ENCODE measurements at regions not wholly inside any gene's neighbourhood (a gene's known extent, or its start where the extent isn't known, plus 50 kb on each side); places are given as distances from the start of the nearest gene placed in this dataset.

GRCh38 chr5:97752871-97753270 lies 569.8 kb upstream of the RIOK2 start:
- peaks cover 0 to 6% (median 0%) of the 10 kb centered on the region in 8 donors for H3K9me3 Mint-ChIP-seq

DNA sequence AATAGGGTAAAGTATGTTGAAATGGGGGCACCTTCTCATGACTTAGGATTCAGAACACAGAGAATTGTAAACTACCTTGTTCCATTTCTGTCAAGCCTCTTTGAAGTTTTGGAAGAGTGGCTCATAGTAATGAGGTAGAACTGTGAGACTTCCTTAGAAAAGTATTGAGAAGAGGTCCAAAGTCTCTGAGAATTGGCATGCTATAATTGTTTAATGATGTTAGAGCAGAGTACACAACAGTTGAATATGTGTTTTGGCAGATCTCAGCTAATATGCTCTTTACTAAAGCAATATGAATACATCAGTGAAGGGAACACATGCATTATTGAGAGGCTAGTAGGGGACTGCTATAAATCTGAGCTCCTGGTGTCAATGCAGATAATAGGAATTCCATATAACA lies 579.4 kb upstream of the RIOK2 start:
- H3K4me3 ChIP-seq (ENCODE audit: low read length in 2 of 2): no peak overlapping the region
- H3K4me1 ChIP-seq (ENCODE audit: insufficient read depth, low read length): no peaks in the 10 kb centered on the region
- no peak overlapping the region for H3K4me3 Mint-ChIP-seq
- no peaks in the 10 kb centered on the region for H3K27me3 Mint-ChIP-seq
- intact Hi-C loops (cut with micrococcal nuclease): no loop called here
- H3K36me3 Mint-ChIP-seq: no peaks in the 10 kb centered on the region
- H3K27ac Mint-ChIP-seq: no peak overlapping the region
- no peaks in the 10 kb centered on the region for H3K27me3 ChIP-seq (ENCODE audit: insufficient read depth, low read length)
- ChIA-PET POLR2A (ENCODE audit: partially characterized antibody) (no interaction called here), CTCF (ENCODE audit: partially characterized antibody) (no interaction called here)
- H3K27ac ChIP-seq (ENCODE audit: low read depth, low read length): no peak overlapping the region
- H3K9me3 Mint-ChIP-seq: peaks cover 0 to 5% (median 0%) of the 10 kb centered on the region in 8 donors
- DNase-seq: no peak
- no peaks in the 10 kb centered on the region for H3K9me3 ChIP-seq (ENCODE audit: control insufficient read depth in 1 of 2, low read length in 2 of 2)
- no peaks in the 10 kb centered on the region for H3K36me3 ChIP-seq (ENCODE audit: insufficient read depth, low read length)
- peaks cover 0 to 3% (median 0%) of the 10 kb centered on the region in 4 donors for H3K4me1 Mint-ChIP-seq

More at GRCh38 chr5:97752871-97753270, 569.8 kb upstream of the RIOK2 start:
- H3K9me3 ChIP-seq (ENCODE audit: control insufficient read depth in 1 of 2, low read length in 2 of 2): no peaks in the 10 kb centered on the region
- Mint-ChIP-seq H3K4me1 (no peaks in the 10 kb centered on the region), H3K27ac (no peak overlapping the region), H3K4me3 (no peak overlapping the region), H3K36me3 (no peaks in the 10 kb centered on the region), H3K27me3 (no peaks in the 10 kb centered on the region)
- H3K27ac ChIP-seq (ENCODE audit: low read depth, low read length): no peak overlapping the region
- no peaks in the 10 kb centered on the region for H3K27me3 ChIP-seq (ENCODE audit: insufficient read depth, low read length)
- intact Hi-C loops (cut with micrococcal nuclease): no loop called here
- H3K36me3 ChIP-seq (ENCODE audit: insufficient read depth, low read length): no peaks in the 10 kb centered on the region
- ChIA-PET CTCF (ENCODE audit: partially characterized antibody) (no interaction called here), POLR2A (ENCODE audit: partially characterized antibody) (no interaction called here)
- H3K4me3 ChIP-seq (ENCODE audit: low read length in 2 of 2): no peak overlapping the region
- no peaks in the 10 kb centered on the region for H3K4me1 ChIP-seq (ENCODE audit: insufficient read depth, low read length)
- no peak for DNase-seq

DNA sequence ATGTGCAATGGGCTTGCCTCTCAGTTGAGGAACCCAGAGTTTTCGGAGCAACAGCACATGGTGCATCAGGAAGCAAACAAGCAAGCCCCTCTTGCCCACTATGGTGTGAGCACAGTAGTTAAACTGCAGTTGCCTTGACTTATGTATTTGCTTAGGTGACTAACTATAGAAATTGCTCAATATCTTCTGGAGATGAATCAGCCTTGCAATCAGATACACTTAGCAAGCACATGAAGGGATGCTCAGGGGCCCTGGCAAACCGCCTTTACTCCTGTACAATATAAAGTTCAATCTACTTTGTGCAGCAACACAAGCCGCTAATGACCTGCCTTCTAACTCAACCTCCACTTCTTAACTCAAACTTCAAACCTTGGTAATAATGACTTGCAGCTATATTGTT lies 581.7 kb upstream of the RIOK2 start:
- POLR2A ChIA-PET (ENCODE audit: partially characterized antibody): no interaction called here

GRCh38 chr5:97778451-97778850 lies 595.4 kb upstream of the RIOK2 start:
- Histone ChIP-seq H3K9me3 (ENCODE audit: control insufficient read depth in 1 of 2, low read length in 2 of 2) (no peaks in the 10 kb centered on the region), H3K27ac (ENCODE audit: low read depth, low read length) (no peak overlapping the region), H3K36me3 (ENCODE audit: insufficient read depth, low read length) (no peaks in the 10 kb centered on the region), H3K4me1 (ENCODE audit: insufficient read depth, low read length) (no peaks in the 10 kb centered on the region), H3K27me3 (ENCODE audit: insufficient read depth, low read length) (no peaks in the 10 kb centered on the region), H3K4me3 (ENCODE audit: low read length in 2 of 2) (no peak overlapping the region)
- intact Hi-C loops (cut with micrococcal nuclease): no loop called here
- H3K4me1 Mint-ChIP-seq: no peaks in the 10 kb centered on the region
- H3K4me3 Mint-ChIP-seq: no peak overlapping the region
- ChIA-PET CTCF (ENCODE audit: partially characterized antibody) (no interaction called here), POLR2A (ENCODE audit: partially characterized antibody) (no interaction called here)
- H3K36me3 Mint-ChIP-seq: no peaks in the 10 kb centered on the region
- H3K27ac Mint-ChIP-seq: no peak overlapping the region
- peaks cover 0 to 13% (median 2%) of the 10 kb centered on the region in 8 donors for H3K9me3 Mint-ChIP-seq
- DNase-seq: no peak
- no peaks in the 10 kb centered on the region for H3K27me3 Mint-ChIP-seq

More for the DNA sequence above, 581.7 kb upstream of the RIOK2 start:
- Mint-ChIP-seq H3K27ac (no peak overlapping the region), H3K4me1 (peaks cover 0 to 3% (median 0%) of the 10 kb centered on the region in 4 donors), H3K9me3 (peaks cover 0 to 7% (median 4%) of the 10 kb centered on the region in 8 donors), H3K36me3 (no peaks in the 10 kb centered on the region), H3K27me3 (no peaks in the 10 kb centered on the region), H3K4me3 (no peak overlapping the region)
- no peaks in the 10 kb centered on the region for H3K36me3 ChIP-seq (ENCODE audit: insufficient read depth, low read length)
- H3K4me3 ChIP-seq (ENCODE audit: low read length in 2 of 2): no peak overlapping the region
- no peaks in the 10 kb centered on the region for H3K4me1 ChIP-seq (ENCODE audit: insufficient read depth, low read length)
- CTCF ChIA-PET (ENCODE audit: partially characterized antibody): no interaction called here
- H3K9me3 ChIP-seq (ENCODE audit: control insufficient read depth in 1 of 2, low read length in 2 of 2): no peaks in the 10 kb centered on the region
- no peaks in the 10 kb centered on the region for H3K27me3 ChIP-seq (ENCODE audit: insufficient read depth, low read length)
- intact Hi-C loops (cut with micrococcal nuclease): no loop called here
- DNase-seq: peak in 1 of 5 donors; percentile 32
- no peak overlapping the region for H3K27ac ChIP-seq (ENCODE audit: low read depth, low read length)

GRCh38 chr5:97788369-97788768 lies 605.3 kb upstream of the RIOK2 start:
- no peak for DNase-seq
- no peaks in the 10 kb centered on the region for H3K27me3 Mint-ChIP-seq
- intact Hi-C loops (cut with micrococcal nuclease): no loop called here
- peaks cover 0 to 15% (median 5%) of the 10 kb centered on the region in 8 donors for H3K9me3 Mint-ChIP-seq
- no peaks in the 10 kb centered on the region for H3K4me1 Mint-ChIP-seq
- H3K4me3 ChIP-seq (ENCODE audit: low read length in 2 of 2): no peak overlapping the region
- no peaks in the 10 kb centered on the region for H3K36me3 Mint-ChIP-seq
- no peaks in the 10 kb centered on the region for H3K4me1 ChIP-seq (ENCODE audit: insufficient read depth, low read length)
- no peaks in the 10 kb centered on the region for H3K27me3 ChIP-seq (ENCODE audit: insufficient read depth, low read length)
- H3K9me3 ChIP-seq (ENCODE audit: control insufficient read depth in 1 of 2, low read length in 2 of 2): no peaks in the 10 kb centered on the region
- no peaks in the 10 kb centered on the region for H3K36me3 ChIP-seq (ENCODE audit: insufficient read depth, low read length)
- no peak overlapping the region for H3K4me3 Mint-ChIP-seq
- ChIA-PET POLR2A (ENCODE audit: partially characterized antibody) (no interaction called here), CTCF (ENCODE audit: partially characterized antibody) (no interaction called here)
- H3K27ac ChIP-seq (ENCODE audit: low read depth, low read length): no peak overlapping the region
- H3K27ac Mint-ChIP-seq: no peak overlapping the region

DNA sequence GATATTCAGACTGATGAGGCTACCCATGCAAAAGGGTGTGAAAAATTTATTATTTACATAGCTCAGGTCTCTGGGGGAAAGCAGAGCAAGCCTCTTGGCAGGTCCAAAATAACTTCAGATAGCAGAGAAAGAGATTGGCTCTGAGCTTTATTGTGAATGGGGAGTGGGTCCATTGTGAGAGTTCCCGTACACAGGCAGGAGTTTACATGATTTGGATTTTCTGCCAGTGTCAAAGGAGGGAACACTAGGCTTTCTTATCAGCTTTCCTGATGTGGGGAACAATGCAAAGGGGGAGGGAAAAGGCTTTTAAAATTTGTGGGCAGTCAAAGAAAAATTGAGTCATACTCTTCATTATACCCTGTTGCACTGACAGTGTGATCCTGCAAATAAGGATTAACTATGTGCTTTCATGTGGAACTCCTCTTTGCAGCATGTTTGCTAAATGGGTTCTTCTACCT lies 615.0 kb upstream of the RIOK2 start:
- ChIA-PET POLR2A (ENCODE audit: partially characterized antibody) (no interaction called here), CTCF (ENCODE audit: partially characterized antibody) (no interaction called here)
- H3K27ac Mint-ChIP-seq: no peak overlapping the region
- H3K36me3 Mint-ChIP-seq: no peaks in the 10 kb centered on the region
- H3K27ac ChIP-seq (ENCODE audit: low read depth, low read length): no peak overlapping the region
- H3K27me3 ChIP-seq (ENCODE audit: insufficient read depth, low read length): no peaks in the 10 kb centered on the region
- H3K4me3 ChIP-seq (ENCODE audit: low read length in 2 of 2): no peak overlapping the region
- H3K9me3 ChIP-seq (ENCODE audit: control insufficient read depth in 1 of 2, low read length in 2 of 2): peaks cover 0 to 3% of the 10 kb centered on the region in 2 donors
- H3K4me1 ChIP-seq (ENCODE audit: insufficient read depth, low read length): no peaks in the 10 kb centered on the region
- no peaks in the 10 kb centered on the region for H3K27me3 Mint-ChIP-seq
- no peak for DNase-seq
- H3K4me1 Mint-ChIP-seq: no peaks in the 10 kb centered on the region
- no peak overlapping the region for H3K4me3 Mint-ChIP-seq
- peaks cover 0 to 13% (median 5%) of the 10 kb centered on the region in 8 donors for H3K9me3 Mint-ChIP-seq
- intact Hi-C loops (cut with micrococcal nuclease): no loop called here
- no peaks in the 10 kb centered on the region for H3K36me3 ChIP-seq (ENCODE audit: insufficient read depth, low read length)

DNA sequence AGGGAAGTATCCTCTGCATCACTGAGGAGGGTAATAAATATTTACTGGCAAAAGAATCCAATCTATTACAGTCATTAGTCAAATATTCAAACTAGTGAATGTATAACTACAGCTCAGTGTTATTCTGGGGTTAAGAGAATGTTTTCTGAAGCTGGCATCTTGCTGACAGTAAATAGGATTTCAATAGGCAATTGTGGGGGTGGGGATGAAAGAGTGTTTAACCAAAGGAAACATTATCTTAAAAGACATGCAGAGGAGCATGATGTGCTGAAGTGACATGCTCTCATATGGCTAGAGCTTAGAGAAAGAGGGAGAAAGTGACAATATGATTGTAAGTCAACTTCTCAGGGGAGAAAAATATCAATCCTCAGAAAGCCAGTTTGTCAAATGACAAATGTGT lies 618.4 kb upstream of the RIOK2 start:
- Mint-ChIP-seq H3K4me1 (no peaks in the 10 kb centered on the region), H3K36me3 (no peaks in the 10 kb centered on the region), H3K27ac (no peak overlapping the region), H3K9me3 (peaks cover 0 to 20% (median 5%) of the 10 kb centered on the region in 8 donors), H3K27me3 (no peaks in the 10 kb centered on the region), H3K4me3 (no peak overlapping the region)
- Histone ChIP-seq H3K9me3 (ENCODE audit: control insufficient read depth in 1 of 2, low read length in 2 of 2) (peaks cover 0 to 3% of the 10 kb centered on the region in 2 donors), H3K27me3 (ENCODE audit: insufficient read depth, low read length) (no peaks in the 10 kb centered on the region), H3K36me3 (ENCODE audit: insufficient read depth, low read length) (no peaks in the 10 kb centered on the region), H3K4me1 (ENCODE audit: insufficient read depth, low read length) (no peaks in the 10 kb centered on the region), H3K27ac (ENCODE audit: low read depth, low read length) (no peak overlapping the region), H3K4me3 (ENCODE audit: low read length in 2 of 2) (no peak overlapping the region)
- DNase-seq: no peak
- intact Hi-C loops (cut with micrococcal nuclease): no loop called here
- CTCF ChIA-PET (ENCODE audit: partially characterized antibody): no interaction called here
- POLR2A ChIA-PET (ENCODE audit: partially characterized antibody): no interaction called here

- no peaks in the 10 kb centered on the region for H3K4me1 Mint-ChIP-seq
- H3K9me3 Mint-ChIP-seq: peaks cover 0 to 26% (median 5%) of the 10 kb centered on the region in 8 donors
Measured at GRCh38 chr5:97820138-97820537, 637.1 kb upstream of the RIOK2 start.

More at GRCh38 chr5:97820138-97820537, 637.1 kb upstream of the RIOK2 start:
- Mint-ChIP-seq H3K27ac (no peak overlapping the region), H3K27me3 (no peaks in the 10 kb centered on the region), H3K4me3 (no peak overlapping the region), H3K36me3 (no peaks in the 10 kb centered on the region)
- DNase-seq: no peak
- intact Hi-C loops (cut with micrococcal nuclease): no loop called here
- POLR2A ChIA-PET (ENCODE audit: partially characterized antibody): no interaction called here
- Histone ChIP-seq H3K9me3 (ENCODE audit: control insufficient read depth in 1 of 2, low read length in 2 of 2) (no peaks in the 10 kb centered on the region), H3K27me3 (ENCODE audit: insufficient read depth, low read length) (no peaks in the 10 kb centered on the region), H3K27ac (ENCODE audit: low read depth, low read length) (no peak overlapping the region), H3K36me3 (ENCODE audit: insufficient read depth, low read length) (no peaks in the 10 kb centered on the region), H3K4me1 (ENCODE audit: insufficient read depth, low read length) (no peaks in the 10 kb centered on the region), H3K4me3 (ENCODE audit: low read length in 2 of 2) (no peak overlapping the region)
- CTCF ChIA-PET (ENCODE audit: partially characterized antibody): no interaction called here
